ENCODE measurements at regions not wholly inside any gene's neighbourhood (a gene's known extent, or its start where the extent isn't known, plus 50 kb on each side); places are given as distances from the start of the nearest gene placed in this dataset.

DNA sequence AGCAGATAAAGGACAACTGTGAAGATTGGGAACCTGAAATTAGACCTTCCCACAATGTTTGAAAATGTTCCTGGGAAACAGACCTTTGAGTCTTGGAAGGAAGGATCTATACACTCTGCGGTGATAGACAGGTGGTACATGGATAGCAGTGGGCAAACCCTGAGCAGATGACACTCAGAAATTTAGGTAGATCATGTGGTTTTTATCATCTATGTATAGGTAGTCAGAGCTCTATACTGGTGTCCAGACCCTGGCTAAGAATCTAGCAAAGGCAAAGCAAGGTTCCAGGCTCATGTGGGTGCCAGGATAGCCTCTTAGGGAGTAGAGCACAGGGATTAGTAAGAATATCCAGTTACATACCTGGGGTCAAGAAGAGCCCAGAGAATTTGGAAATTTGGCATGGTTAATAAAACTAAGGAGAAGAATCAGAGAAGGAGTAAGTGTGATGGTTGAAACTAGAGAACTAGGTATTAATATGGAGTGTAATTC lies 331.2 kb upstream of the FBXO33 start:
- no peak for DNase-seq (ENCODE audit: low read depth)

DNA sequence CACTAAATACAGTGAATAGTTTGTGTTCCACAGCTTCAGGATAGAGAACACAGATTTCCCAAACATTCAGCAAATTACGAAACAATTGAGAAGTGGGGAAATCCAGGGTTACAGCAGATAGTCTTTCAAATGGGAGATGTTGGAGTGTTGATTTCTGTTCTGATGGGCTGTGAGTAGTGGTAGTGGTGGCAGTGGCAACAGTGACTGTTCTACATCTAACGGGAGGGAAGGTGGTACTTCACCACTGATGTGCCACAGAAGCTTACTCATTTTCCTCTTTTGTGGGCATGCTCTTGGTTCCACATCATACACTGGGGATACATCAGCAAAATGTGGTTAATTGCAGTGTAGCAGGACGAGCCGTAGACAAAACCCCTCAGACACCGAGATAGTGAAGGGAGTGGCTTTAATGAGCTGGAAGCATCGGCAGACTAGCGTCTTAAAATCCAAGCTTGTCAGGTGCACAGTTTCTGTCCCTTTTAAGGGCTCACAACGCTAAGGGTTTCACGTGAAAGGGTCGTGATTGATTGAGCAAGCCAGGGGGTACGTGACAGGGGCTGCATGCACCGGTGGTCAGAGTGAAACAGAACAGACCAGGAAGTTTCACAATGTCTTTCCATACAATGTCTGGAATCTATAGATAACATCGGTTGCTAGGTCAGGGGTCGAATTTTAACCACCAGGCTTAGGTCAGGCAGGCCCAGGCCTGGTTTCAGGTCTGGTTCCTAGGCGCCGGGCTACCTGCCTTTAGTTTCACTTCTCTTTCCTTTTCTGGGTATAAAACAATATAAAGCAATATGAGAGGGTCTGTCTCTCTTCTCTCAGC lies 330.6 kb upstream of the FBXO33 start:
- no peak for DNase-seq (ENCODE audit: low read depth)

DNA sequence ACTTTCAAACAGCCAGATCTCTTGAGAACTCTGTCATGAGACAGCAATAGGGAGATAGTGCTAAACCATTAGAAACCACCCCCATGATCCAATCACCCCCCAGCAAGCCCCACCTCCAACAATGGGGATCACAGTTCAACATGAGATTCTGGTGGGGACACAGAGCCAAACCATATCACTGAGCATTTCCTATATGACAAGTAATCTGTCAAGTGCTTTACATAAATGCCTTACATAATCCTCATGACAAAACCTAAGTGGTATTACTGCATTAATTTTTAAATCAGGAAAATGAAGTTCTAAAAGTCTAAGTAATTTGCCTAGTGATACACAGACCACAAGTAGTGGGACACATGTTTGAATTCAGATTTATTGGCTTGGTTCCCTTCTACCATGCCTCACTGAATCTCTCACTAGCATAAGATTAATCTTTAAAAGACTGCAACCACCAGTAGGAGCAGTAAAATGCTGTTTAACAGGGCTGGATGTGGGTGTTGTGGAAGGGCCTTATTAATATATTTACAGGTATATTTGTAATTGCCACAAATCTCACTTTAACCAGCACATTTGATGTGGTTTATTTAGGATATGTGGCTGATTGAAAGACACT lies 323.1 kb upstream of the FBXO33 start:
- DNase-seq (ENCODE audit: low read depth), result no peak

DNA sequence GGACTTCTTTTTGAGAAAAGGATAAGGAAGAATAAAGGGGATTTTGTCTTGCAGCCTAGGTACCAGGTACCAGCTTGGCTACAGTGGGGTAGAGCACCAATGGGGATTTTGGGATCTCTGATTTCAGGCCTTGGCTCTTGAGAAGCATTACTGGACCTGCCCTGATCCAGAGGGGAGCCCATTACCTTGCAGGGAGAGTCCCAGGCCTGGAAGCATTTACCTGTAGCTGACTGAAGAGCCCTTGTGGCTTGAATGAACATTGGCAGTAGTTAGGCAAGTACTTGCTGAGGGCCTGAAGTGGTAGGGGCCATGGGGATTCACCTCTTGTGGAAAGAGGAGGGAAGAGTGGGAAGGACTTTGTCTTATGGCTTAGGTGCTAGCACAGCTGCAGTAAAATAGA lies 308.2 kb upstream of the FBXO33 start:
- no peak for DNase-seq (ENCODE audit: low read depth)

DNA sequence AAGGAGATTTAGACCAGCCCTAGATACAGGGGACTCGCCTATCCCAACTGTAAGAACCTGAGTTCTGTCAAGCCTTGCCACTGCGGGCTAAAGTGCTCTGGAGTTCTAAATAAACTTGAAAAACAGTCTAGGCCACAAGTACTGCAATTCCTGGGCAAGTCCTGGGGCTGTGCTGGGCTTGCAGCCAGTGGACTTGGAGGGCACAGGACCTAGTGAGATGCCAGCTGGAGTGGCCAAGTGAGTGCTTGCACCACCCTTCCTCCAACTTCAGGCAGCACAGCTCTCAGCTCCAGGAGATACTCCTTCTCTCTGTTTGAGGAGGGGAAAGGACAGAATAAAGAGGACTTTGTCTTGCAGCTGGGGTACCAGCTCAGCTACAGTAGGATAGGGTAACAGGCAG lies 307.6 kb upstream of the FBXO33 start:
- DNase-seq (ENCODE audit: low read depth), result no peak

DNA sequence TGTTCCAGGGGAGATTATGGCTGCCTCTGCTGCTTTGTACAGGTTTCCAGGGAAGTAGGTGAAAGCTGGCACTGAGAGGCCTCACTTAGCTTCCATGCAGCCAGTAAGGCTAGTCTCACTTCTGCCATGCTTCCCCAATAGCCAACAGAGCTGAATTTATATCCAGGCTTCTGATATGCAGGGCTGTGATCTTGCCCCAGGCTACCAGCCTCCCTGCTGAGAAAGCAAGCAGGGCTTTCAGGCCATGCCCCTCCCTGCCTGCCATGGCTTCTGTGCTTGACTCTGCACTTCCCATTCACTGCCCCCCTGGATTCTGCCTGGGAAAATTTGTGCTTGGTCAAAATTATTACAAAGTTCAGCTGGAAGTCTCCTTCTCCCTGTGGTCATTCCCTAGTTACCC lies 302.1 kb upstream of the FBXO33 start:
- DNase-seq (ENCODE audit: low read depth), result no peak

DNA sequence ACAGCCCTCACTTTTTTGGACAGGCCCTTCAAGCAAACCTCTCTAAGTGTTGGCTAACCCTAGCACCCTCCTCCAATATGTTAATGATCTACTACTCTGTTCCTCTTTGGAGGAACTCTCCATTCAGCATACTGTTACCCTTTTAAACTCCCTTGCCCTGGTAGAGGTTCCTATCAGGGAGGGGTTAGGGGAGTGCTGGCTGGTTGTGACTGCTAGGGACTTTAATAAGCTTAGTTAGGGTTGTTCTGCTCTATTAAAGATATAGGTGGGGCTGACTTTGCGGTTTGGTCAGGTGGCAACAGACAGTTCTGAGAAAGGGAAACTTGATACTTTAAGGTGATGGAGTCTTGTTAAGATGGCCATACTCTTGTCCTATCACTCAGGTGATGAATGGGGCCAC lies 301.5 kb upstream of the FBXO33 start:
- DNase-seq (ENCODE audit: low read depth), result no peak

DNA sequence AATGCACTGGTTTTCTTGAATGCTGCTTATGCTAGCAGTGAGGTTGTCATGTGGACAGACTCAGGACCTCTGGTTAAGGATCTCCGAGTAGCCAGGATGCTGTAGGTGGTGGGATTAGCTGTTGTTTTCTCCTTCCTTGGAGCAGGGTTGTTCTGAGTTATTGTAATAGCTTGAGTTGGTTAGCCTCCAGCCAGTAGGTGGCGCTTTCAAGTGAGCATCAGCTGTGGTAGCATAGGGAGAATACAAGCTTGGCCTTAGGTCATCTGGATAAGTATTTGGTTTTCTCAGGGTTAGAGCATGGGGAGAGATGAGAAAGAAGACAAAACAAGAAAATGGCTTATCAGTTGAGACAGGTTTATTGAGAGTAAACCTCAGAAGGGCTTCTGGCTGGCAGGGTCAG lies 299.7 kb upstream of the FBXO33 start:
- no peak for DNase-seq (ENCODE audit: low read depth)

DNA sequence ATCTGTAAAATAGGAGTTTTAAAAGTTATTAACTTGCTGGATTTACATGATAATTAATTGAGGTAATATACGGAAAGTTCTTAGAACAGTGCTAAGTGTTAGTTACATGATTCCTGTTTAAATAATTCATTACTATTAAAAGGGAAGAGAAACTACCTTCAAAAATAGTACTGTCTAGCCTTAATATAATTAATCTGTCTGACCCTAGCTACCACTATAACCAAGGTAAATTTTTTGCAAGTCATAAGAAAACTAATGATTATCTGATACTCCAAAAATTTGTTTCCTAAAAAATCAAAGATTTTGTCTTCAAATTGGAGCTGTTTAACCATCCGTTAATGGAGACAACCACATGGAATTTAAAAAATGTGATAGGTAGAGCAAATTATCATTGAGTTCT lies 294.3 kb upstream of the FBXO33 start:
- no peak for DNase-seq (ENCODE audit: low read depth)

DNA sequence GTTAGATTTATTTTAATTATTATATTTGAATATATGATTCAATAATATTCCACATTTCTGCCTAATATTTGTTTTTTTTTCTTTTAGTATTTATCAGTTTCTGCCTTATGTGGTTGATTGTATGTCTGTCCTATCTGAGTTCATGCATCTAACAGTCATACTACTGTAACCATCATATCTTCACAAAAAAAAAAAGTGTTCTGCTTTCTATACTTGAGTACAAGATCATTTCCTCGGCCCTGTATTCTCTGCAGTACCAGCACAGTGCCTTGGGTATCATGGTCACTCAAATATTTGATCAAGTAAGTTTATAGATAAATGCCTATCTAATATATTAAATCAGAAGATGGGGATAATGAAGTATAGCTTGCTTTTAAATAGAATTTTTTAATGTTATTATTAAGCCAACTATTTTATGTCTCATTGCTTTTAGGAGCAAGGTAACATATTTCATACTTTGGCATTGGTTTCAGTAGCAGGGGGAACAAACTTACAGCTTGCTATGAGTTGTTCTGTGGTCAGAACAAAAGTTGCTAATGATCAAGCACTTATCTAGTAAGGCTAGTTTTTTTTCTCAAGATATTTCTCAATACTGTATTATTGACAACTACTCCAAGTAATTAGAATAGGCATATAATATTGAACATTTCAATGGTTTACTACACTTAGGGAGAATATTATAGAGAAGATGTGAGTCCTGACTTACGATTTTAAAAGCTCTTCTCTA lies 290.5 kb upstream of the FBXO33 start:
- DNase-seq (ENCODE audit: low read depth), result no peak

DNA sequence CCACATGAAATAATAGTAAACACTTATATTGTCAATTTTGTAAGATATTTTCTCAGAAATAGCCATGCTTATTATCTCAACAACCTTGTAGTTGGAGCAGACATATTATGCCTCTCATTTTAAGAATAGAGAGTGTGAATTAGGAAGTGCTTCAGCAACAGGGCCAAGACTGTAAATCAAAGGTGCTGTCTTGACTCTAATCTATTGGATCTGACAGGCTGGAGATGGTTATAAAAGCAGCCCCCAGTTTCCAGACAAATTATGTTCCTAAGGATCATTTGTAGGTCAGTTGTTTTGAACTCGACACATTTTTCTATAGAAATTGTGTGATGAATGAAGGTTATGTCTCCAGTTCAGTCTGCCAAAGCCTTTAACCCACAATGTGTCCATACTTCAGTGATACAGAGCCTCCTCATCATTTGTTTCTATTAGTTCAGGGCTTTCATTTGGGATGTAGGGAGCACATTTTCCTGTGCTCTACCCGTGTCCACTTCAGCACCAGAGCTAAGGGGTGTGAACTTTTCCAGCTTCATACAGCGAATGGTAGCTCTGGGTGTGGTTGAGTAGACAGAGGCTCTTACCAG lies 284.8 kb upstream of the FBXO33 start:
- DNase-seq (ENCODE audit: low read depth), result no peak

DNA sequence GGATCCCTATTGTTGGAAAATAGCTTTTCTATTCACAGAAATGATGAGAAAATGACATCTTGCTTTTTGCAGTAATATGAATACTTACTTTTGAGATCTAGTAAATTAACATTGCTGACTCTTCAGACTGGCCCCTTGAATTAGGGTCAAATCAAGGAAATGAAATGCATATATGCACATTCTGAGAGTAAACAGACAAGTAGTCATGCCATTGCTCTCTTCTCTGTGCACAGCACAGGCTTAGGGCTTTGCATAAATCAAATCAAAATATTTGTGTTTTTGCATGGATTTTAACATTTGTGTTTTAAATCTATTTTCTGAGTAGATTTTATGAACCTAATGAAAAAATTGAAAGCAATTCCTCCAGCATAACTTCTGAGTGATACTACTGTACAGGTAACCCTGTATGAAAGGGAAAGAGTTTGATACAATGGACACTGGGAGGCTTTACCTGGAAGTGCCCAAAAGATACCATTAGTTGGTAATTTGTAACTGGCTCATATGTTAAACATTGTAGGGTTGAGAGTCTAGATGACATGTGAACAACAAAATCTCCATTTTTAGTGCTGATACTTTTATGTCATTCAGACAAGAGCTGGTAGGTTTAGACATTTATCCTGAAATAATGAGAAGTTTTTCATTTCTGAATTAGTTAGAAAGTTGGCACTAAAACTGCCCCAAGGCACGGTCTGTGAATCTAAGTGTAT lies 280.2 kb upstream of the FBXO33 start:
- no peak for DNase-seq (ENCODE audit: low read depth)

DNA sequence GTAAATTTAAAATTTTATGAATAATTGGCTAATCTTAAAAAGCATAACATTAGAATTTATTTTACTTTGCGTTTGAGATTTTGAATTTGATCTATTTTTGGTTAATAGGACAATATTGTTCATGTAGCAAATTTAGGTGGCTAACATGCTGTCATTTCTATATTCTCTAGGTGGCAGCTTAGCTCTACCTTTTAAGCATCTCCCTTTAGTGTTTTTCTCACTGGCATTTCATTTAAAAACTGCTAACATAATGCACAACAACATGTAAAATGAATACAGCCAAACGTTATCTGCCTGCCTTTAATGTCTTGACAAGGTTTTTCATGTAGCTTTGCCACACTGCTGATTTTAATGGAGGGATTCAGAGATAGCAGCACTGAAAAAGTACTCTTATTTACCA lies 272.4 kb upstream of the FBXO33 start:
- no peak for DNase-seq (ENCODE audit: low read depth)

DNA sequence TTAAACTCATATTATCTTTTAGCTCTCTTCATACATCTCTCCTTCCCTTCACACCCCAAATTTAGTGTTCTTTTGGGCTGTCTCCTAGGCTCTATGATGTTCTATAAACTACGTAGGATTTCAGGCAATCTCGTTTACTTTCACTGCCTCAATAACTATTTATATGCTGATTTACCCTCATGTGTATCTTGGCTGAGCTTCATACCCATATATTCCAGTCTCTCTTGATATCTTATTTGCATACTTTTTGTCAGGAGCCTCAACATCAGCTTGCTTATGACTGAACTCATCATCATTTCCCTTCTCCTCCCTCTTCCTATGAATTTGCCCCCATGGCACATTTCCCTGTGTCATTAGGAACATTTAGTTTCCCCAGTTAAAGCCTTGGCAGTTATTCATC lies 262.1 kb upstream of the FBXO33 start:
- no peak for DNase-seq (ENCODE audit: low read depth)

DNA sequence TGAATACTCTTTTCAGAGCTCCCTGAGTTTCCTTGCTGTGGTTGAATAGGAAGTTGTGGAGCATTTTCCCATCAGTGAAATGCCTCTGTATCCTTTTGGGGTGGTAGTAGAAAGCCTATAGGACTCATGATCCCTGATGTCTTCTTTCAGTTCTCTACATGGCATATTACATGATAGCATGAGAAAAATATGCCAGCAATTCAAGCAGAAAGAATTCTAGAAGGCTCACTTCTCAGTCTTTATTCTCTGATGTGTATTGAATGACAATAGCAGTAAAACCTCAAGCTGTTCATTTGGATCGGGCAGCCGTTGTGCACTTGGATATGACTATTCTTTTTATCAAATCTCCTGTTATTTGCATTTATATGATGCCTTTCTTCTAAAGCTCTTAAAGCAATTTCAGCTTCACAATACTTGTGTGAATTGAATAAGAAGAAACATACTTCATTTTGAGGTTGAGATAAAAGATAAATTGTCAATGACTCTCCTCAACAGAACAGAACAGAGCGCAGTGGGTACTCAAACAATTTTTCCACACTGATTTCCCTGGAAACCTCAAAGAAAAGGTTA lies 251.5 kb upstream of the FBXO33 start:
- no peak for DNase-seq (ENCODE audit: low read depth)

DNA sequence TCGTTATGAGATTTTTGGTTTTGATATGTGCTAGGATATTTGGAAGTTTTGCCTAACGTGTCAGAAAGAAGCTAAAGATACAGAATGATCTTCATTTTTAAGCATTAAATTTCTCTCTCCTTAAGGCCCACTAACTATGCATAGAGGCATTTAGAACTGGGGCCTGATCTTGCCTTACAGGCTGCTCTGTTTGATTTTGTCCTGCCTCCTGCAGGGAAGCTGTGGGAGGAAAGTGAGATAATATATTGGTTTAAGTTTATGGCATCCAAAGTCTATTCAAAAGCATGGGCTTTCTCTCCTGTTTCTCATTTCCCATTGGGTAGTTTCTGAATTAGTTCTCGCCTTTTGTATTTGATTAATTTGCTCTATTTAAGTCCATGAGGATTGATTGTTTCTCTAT lies 250.3 kb upstream of the FBXO33 start:
- no peak for DNase-seq (ENCODE audit: low read depth)

DNA sequence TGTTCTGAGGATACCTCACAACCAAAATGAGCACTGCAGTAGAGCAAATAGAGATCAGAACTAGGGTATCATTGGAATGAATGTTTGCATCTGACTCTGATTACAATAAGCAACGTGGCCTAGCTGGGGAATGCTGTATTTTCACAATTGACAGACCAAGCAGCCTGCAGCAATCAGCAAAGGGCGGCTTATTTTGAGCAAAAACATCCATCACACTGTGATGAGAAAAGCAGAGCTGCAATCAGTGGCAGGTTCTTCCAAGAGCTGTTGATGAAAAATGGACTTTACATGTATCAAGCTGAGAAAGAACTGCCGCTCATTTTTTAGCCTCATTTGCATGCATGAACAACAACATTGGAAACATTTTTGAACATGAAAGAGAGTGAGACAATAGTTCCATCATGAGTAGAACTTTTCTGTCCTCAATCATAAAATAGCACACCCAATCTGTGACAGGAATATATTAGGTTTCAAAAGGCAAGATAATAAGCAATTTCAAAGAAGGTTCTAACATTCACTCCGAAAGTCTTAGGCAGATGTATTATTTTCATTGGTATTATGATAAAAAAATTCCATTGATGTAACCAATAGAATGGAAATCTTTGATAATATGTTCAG lies 249.7 kb upstream of the FBXO33 start:
- DNase-seq (ENCODE audit: low read depth), result no peak

DNA sequence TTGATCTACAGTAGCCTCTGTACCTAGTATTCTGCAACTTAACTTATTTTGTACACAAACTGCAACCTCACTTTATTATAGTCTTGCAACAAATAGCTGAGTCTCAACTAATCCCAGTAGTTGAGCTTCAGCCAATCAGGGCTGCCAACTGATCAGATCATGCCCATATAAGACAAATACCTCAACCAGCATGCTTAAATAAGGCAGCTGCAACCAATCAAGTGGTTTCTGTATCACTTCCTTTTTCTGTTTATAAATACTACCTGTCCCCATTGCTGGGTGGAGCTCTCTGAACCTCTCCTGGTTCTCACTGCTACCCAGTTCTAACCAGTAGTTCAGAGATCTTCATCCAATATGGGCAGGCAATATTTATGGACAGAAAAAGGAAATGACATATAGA lies 248.5 kb upstream of the FBXO33 start:
- no peak for DNase-seq (ENCODE audit: low read depth)

DNA sequence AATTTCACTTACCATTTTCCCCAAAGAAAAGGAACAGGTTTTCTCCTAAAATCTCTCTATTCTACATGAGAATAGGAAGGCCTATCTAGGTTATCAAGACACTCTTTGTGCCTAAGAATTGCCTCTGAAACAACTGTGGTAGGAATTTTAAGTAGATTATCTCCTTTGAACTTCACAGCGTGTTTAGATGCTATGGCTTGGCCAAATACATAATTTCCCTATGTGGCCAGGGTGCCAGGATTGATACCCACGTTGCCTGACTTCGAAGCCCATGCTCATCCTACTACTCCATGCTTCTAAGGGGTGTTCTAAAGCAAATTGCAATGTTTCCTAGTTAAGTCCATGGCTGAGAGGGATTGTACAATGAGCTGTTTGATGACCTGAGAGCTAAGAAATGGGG lies 241.5 kb upstream of the FBXO33 start:
- no peak for DNase-seq (ENCODE audit: low read depth)

DNA sequence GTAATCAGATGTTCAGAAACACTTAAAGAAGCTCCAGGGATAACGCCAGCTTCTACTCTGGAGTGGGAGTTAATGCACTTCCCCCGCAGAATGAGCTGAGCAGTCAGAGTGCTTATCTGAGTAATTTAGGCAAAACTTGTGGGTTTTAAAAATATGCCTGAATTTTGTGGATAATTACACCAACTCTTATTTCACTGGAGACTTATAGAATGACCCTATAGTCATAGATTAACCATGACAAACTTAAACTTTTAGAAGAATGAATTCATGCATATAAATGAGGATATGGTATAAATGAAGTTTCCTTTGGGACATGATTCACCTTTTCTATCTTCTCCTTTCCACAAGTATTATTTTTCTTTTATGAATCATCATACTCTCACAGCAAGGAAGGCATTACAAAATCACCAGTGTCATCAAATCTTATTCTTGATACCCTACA lies 241.1 kb upstream of the FBXO33 start:
- DNase-seq (ENCODE audit: low read depth), result peak; percentile 1

DNA sequence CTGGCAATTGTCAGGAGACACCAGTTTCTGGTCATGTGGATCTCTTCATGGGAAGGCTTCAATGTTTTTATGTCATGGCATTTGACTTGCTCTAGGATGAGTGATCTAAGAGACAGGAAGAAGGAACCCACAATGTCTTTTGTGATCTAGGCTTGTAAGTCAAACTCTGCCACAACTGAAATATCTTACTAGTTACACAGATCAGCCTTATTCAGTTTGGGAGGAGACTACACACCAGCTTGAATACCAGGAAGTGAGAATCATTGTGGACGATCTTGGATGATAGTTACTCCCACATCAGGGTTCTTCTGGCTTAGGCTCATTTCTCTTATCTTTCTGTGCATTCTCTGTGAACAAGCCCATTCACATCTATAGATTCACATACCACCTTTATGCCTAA lies 236.2 kb upstream of the FBXO33 start:
- no peak for DNase-seq (ENCODE audit: low read depth)

Measured in amniotic epithelial cell (primary cell).